GM23338 (cell line): ENCODE measurements at regions not wholly inside any gene's neighbourhood (a gene's known extent, or its start where the extent isn't known, plus 50 kb on each side); places are given as distances from the start of the nearest gene placed in this dataset.

Experiments used
- ATAC-seq: fragments of 200-7000 bp; cut with Tn5 transposase; 3 replicates; pipeline ENCODE4 v1.9.1; 2020
- DNase-seq: peaks from one replicate; pipeline ENCODE4 v3.0.0-alpha.2; 2015; ENCODE audit warnings: low spot score
- H2AFZ ChIP-seq: fragments of 200-600 bp; sonication (generic); 2 replicates; pipeline ENCODE4 v1.8.0; 2016; ENCODE audit warnings: antibody characterized with exemption, mild to moderate bottlenecking, moderate library complexity
- H3F3A ChIP-seq: fragments of 200-600 bp; sonication (generic); replicated peaks from 2 replicates; pipeline ENCODE4 v1.8.0; 2017; ENCODE audit warnings: antibody characterized with exemption, mixed run types, low read depth
- H3K27ac ChIP-seq: fragments of 200-600 bp; sonication (generic); 2 replicates; pipeline ENCODE4 v1.6.1; 2016; ENCODE audit warnings: low read depth
- H3K27me3 ChIP-seq: fragments of 200-600 bp; sonication (generic); 2 replicates; pipeline ENCODE4 v1.8.0; 2016; ENCODE audit warnings: mild to moderate bottlenecking, mixed run types, moderate library complexity; ENCODE audit not compliant: insufficient read depth
- H3K36me3 ChIP-seq: fragments of 200-600 bp; sonication (generic); 2 replicates; pipeline ENCODE4 v1.8.0; 2016; ENCODE audit warnings: mild to moderate bottlenecking; ENCODE audit not compliant: insufficient read depth
- H3K4me1 ChIP-seq: fragments of 200-600 bp; sonication (generic); 2 replicates; pipeline ENCODE4 v1.8.0; 2016; ENCODE audit warnings: mild to moderate bottlenecking, moderate library complexity; ENCODE audit not compliant: insufficient read depth
- H3K4me2 ChIP-seq: fragments of 200-600 bp; sonication (generic); 2 replicates; pipeline ENCODE4 v1.7.1; 2017; ENCODE audit warnings: mixed run types
- H3K4me3 ChIP-seq: fragments of 200-600 bp; sonication (generic); 2 replicates; pipeline ENCODE4 v1.6.1; 2016; ENCODE audit warnings: mixed run types
- H3K79me2 ChIP-seq: fragments of 200-600 bp; sonication (generic); replicated peaks from 2 replicates; pipeline ENCODE4 v1.8.0; 2017; ENCODE audit warnings: mild to moderate bottlenecking; ENCODE audit not compliant: insufficient read depth
- H3K9me2 ChIP-seq: fragments of 200-600 bp; sonication (generic); 2 replicates; pipeline ENCODE4 v1.8.0; 2017; ENCODE audit not compliant: insufficient read depth
- H4K20me1 ChIP-seq: fragments of 200-600 bp; sonication (generic); replicated peaks from 2 replicates; pipeline ENCODE4 v1.8.0; 2017; ENCODE audit warnings: mild to moderate bottlenecking; ENCODE audit not compliant: insufficient read depth
- H3K27ac Mint-ChIP-seq: 2 replicates; pipeline ENCODE4 v1.8.0; 2020; ENCODE audit warnings: inconsistent platforms, mild to moderate bottlenecking, moderate library complexity, mixed read lengths
- H3K27me3 Mint-ChIP-seq: 3 replicates; pipeline ENCODE4 v1.8.0; 2022; ENCODE audit warnings: low read depth, mild to moderate bottlenecking, moderate library complexity, mixed read lengths, inconsistent platforms; ENCODE audit not compliant: insufficient read depth, poor library complexity
- H3K36me3 Mint-ChIP-seq: 3 replicates; pipeline ENCODE4 v1.8.0; 2021; ENCODE audit warnings: low read depth, mild to moderate bottlenecking, inconsistent platforms, moderate library complexity, mixed read lengths
- H3K4me1 Mint-ChIP-seq: 3 replicates; pipeline ENCODE4 v1.8.0; 2020; ENCODE audit warnings: mild to moderate bottlenecking, inconsistent platforms, mixed read lengths
- H3K4me3 Mint-ChIP-seq: 3 replicates; pipeline ENCODE4 v1.8.0; 2021; ENCODE audit warnings: moderate library complexity, mild to moderate bottlenecking, inconsistent platforms, mixed read lengths
- H3K9me3 Mint-ChIP-seq: 3 replicates; pipeline ENCODE4 v1.8.0; 2020; ENCODE audit warnings: moderate library complexity, mild to moderate bottlenecking, inconsistent platforms, mixed read lengths
- CTCF ChIP-seq, 2 experiments: fragments of 200-600 bp in 1 of 2; sonication (generic) in 1 of 2; conservative IDR thresholded peaks; 2 replicates each; pipeline versions ENCODE4 v1.5.1 to v1.6.1; 2016 to 2017; ENCODE audit warnings: antibody characterized with exemption in 2 of 2, low read depth in 2 of 2, mild to moderate bottlenecking in 2 of 2, moderate library complexity in 1 of 2
- EZH2 ChIP-seq: fragments of 200-600 bp; sonication (generic); IDR thresholded peaks from one replicate; pipeline ENCODE4 v1.8.0; 2017; ENCODE audit warnings: antibody characterized with exemption, mild to moderate bottlenecking, low read depth; ENCODE audit not compliant: unreplicated experiment
- EZH2phosphoT487 ChIP-seq: fragments of 200-600 bp; sonication (generic); IDR thresholded peaks from one replicate; pipeline ENCODE4 v1.8.1; 2018; ENCODE audit warnings: antibody characterized with exemption; ENCODE audit not compliant: unreplicated experiment
- JUNB ChIP-seq: IDR thresholded peaks from one replicate; pipeline ENCODE4 v1.6.1; 2016; ENCODE audit warnings: antibody characterized with exemption; ENCODE audit not compliant: unreplicated experiment
- POLR2AphosphoS5 ChIP-seq: IDR thresholded peaks from 2 replicates; pipeline ENCODE4 v1.6.1; 2016; ENCODE audit warnings: antibody characterized with exemption, low read depth
- ZNF331 ChIP-seq: fragments of 250-450 bp; sonication (Bioruptor Pico); IDR thresholded peaks from 2 replicates; pipeline ENCODE4 v1.5.0; 2020; ENCODE audit warnings: low read depth, mild to moderate bottlenecking, moderate library complexity
- TF ChIP-seq, protein P1 (sequence below): fragments of 250-450 bp; sonication (Bioruptor Pico); IDR thresholded peaks from 2 replicates; pipeline ENCODE4 v1.5.0; 2020; ENCODE audit warnings: mild to moderate bottlenecking, moderate library complexity

- H3K4me1 ChIP-seq, result no peaks in the 10 kb centered on the region
- no peaks in the 10 kb centered on the region for H3K27me3 ChIP-seq
- H3K36me3 Mint-ChIP-seq, result no peaks in the 10 kb centered on the region
- no peaks in the 10 kb centered on the region for H3K9me3 Mint-ChIP-seq
- H3K9me2 ChIP-seq, result 0 out of 2 replicates have a peak, but pooled peaks cover 4% of the 10 kb centered on the region
- H3K79me2 ChIP-seq, result no peaks in the 10 kb centered on the region
- TF ChIP-seq EZH2phosphoT487 (no peak), CTCF (conservative IDR thresholded peaks at IDR 0.05; ENCODE audit: low read depth in 2 of 2) (no peak), ZNF331 (no peak), JUNB (no peak), EZH2 (no peak), POLR2AphosphoS5 (no peak)
- TF ChIP-seq, protein P1, sequence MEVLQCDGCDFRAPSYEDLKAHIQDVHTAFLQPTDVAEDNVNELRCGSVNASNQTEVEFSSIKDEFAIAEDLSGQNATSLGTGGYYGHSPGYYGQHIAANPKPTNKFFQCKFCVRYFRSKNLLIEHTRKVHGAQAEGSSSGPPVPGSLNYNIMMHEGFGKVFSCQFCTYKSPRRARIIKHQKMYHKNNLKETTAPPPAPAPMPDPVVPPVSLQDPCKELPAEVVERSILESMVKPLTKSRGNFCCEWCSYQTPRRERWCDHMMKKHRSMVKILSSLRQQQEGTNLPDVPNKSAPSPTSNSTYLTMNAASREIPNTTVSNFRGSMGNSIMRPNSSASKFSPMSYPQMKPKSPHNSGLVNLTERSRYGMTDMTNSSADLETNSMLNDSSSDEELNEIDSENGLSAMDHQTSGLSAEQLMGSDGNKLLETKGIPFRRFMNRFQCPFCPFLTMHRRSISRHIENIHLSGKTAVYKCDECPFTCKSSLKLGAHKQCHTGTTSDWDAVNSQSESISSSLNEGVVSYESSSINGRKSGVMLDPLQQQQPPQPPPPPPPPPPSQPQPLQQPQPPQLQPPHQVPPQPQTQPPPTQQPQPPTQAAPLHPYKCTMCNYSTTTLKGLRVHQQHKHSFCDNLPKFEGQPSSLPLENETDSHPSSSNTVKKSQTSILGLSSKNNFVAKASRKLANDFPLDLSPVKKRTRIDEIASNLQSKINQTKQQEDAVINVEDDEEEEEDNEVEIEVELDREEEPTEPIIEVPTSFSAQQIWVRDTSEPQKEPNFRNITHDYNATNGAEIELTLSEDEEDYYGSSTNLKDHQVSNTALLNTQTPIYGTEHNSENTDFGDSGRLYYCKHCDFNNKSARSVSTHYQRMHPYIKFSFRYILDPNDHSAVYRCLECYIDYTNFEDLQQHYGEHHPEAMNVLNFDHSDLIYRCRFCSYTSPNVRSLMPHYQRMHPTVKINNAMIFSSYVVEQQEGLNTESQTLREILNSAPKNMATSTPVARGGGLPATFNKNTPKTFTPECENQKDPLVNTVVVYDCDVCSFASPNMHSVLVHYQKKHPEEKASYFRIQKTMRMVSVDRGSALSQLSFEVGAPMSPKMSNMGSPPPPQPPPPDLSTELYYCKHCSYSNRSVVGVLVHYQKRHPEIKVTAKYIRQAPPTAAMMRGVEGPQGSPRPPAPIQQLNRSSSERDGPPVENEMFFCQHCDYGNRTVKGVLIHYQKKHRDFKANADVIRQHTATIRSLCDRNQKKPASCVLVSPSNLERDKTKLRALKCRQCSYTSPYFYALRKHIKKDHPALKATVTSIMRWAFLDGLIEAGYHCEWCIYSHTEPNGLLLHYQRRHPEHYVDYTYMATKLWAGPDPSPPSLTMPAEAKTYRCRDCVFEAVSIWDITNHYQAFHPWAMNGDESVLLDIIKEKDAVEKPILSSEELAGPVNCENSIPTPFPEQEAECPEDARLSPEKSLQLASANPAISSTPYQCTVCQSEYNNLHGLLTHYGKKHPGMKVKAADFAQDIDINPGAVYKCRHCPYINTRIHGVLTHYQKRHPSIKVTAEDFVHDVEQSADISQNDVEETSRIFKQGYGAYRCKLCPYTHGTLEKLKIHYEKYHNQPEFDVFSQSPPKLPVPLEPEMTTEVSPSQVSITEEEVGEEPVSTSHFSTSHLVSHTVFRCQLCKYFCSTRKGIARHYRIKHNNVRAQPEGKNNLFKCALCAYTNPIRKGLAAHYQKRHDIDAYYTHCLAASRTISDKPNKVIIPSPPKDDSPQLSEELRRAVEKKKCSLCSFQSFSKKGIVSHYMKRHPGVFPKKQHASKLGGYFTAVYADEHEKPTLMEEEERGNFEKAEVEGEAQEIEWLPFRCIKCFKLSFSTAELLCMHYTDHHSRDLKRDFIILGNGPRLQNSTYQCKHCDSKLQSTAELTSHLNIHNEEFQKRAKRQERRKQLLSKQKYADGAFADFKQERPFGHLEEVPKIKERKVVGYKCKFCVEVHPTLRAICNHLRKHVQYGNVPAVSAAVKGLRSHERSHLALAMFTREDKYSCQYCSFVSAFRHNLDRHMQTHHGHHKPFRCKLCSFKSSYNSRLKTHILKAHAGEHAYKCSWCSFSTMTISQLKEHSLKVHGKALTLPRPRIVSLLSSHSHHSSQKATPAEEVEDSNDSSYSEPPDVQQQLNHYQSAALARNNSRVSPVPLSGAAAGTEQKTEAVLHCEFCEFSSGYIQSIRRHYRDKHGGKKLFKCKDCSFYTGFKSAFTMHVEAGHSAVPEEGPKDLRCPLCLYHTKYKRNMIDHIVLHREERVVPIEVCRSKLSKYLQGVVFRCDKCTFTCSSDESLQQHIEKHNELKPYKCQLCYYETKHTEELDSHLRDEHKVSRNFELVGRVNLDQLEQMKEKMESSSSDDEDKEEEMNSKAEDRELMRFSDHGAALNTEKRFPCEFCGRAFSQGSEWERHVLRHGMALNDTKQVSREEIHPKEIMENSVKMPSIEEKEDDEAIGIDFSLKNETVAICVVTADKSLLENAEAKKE, result no peak
- DNase-seq (no peak), ATAC-seq (no peak)
- H3K4me2 ChIP-seq, result no peak overlapping the region
- no peak overlapping the region for H3K27ac ChIP-seq
- H3K27ac Mint-ChIP-seq, result no peak overlapping the region
- H3K4me1 Mint-ChIP-seq, result no peaks in the 10 kb centered on the region
- H3K4me3 ChIP-seq, result no peak overlapping the region
- H3F3A ChIP-seq, result no peaks in the 10 kb centered on the region
- H4K20me1 ChIP-seq, result no peaks in the 10 kb centered on the region
- H3K27me3 Mint-ChIP-seq, result no peaks in the 10 kb centered on the region
- no peaks in the 10 kb centered on the region for H3K36me3 ChIP-seq
- H2AFZ ChIP-seq, result no peak overlapping the region
- no peak overlapping the region for H3K4me3 Mint-ChIP-seq
These were observed 409.1 kb upstream of the CRIM1 start for GRCh38 chr2:35946478-35946877.
